OCI-LY3 (cell line): ENCODE measurements at regions not wholly inside any gene's neighbourhood (a gene's known extent, or its start where the extent isn't known, plus 50 kb on each side); places are given as distances from the start of the nearest gene placed in this dataset.
"Not testable (repeated sequence)": the region's sequence is repeated elsewhere in the genome, so short reads cannot be mapped to it uniquely, and the experiment has no call there.

Source experiments
- EZH2phosphoT487 ChIP-seq: fragments of 200-600 bp; shearing (Covaris generic); IDR thresholded peaks from 2 replicates; pipeline ENCODE4 v1.6.1; 2018; ENCODE audit warnings: antibody characterized with exemption, mixed run types, low read depth
- TF ChIP-seq, protein P1 (sequence below): fragments of 200-600, 300-600 bp; sonication (generic); IDR thresholded peaks from 2 replicates; pipeline ENCODE4 v1.5.1; 2014; ENCODE audit warnings: antibody characterized with exemption, low read length, low read depth

DNA sequence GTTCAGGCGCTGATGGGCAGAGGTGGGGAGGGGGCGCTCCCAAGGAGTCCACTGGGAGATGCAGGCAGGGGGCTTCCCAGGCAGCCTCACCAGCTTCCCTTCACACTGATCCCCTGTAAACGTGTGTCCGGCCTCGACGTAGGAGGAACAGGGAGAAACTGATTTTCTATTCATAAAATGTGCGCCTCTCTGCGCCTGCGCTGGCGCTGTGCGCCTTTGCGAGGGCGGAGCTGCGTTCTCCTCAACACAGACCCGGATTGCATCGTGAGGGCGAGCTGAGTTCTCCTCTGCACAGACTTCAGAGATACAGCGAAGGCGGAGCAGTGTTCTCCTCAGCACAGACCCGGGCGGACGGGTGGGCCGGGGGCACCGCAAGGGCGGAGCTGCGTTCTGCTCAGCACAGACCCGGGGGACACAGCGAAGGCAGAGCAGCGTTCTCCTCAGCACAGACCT is 259.1 kb downstream of the GOLGA6L6 start:
- TF ChIP-seq, protein P1, sequence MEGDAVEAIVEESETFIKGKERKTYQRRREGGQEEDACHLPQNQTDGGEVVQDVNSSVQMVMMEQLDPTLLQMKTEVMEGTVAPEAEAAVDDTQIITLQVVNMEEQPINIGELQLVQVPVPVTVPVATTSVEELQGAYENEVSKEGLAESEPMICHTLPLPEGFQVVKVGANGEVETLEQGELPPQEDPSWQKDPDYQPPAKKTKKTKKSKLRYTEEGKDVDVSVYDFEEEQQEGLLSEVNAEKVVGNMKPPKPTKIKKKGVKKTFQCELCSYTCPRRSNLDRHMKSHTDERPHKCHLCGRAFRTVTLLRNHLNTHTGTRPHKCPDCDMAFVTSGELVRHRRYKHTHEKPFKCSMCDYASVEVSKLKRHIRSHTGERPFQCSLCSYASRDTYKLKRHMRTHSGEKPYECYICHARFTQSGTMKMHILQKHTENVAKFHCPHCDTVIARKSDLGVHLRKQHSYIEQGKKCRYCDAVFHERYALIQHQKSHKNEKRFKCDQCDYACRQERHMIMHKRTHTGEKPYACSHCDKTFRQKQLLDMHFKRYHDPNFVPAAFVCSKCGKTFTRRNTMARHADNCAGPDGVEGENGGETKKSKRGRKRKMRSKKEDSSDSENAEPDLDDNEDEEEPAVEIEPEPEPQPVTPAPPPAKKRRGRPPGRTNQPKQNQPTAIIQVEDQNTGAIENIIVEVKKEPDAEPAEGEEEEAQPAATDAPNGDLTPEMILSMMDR = not testable (repeated sequence)
- not testable (repeated sequence) for TF ChIP-seq EZH2phosphoT487
